HepG2 (cell line): ENCODE measurements at regions not wholly inside any gene's neighbourhood (a gene's known extent, or its start where the extent isn't known, plus 50 kb on each side); places are given as distances from the start of the nearest gene placed in this dataset.

ENCODE experiments used
- CTCF ChIP-seq: sonication (generic); formaldehyde crosslinking; IDR thresholded peaks from 2 replicates; pipeline ENCODE4 v1.5.0; 2020; ENCODE audit warnings: mild to moderate bottlenecking, missing genetic modification reagents, moderate library complexity
- FOXP4 ChIP-seq: sonication (generic); formaldehyde crosslinking; IDR thresholded peaks from 2 replicates; pipeline ENCODE4 v1.4.0; 2020; ENCODE audit warnings: missing genetic modification reagents
- NR2F1 ChIP-seq, 2 experiments: fragments of 450-650 bp in 1 of 2; formaldehyde crosslinking in 1 of 2; IDR thresholded peaks; 2 replicates each; pipeline versions ENCODE4 v1.5.0 to v1.6.1; 2016 to 2020; ENCODE audit warnings: mild to moderate bottlenecking in 1 of 2, missing compliant biosample characterization in 1 of 2, missing genetic modification reagents in 1 of 2, moderate library complexity in 1 of 2
- NR3C1 ChIP-seq: sonication (generic); formaldehyde crosslinking; IDR thresholded peaks from 2 replicates; pipeline ENCODE4 v1.4.0; 2020; ENCODE audit warnings: missing genetic modification reagents
- PBX2 ChIP-seq: IDR thresholded peaks from 2 replicates; pipeline ENCODE4 v1.6.1; 2016; ENCODE audit warnings: control low read depth
- ZBTB21 ChIP-seq: sonication (generic); formaldehyde crosslinking; IDR thresholded peaks from 2 replicates; pipeline ENCODE4 v1.4.0; 2020; ENCODE audit warnings: missing genetic modification reagents
- ZNF274 ChIP-seq: sonication (generic); formaldehyde crosslinking; IDR thresholded peaks from 2 replicates; pipeline ENCODE4 v1.5.1; 2020; ENCODE audit warnings: mild to moderate bottlenecking, missing genetic modification reagents
- ZNF703 ChIP-seq: sonication (generic); formaldehyde crosslinking; IDR thresholded peaks from 2 replicates; pipeline ENCODE4 v1.5.1; 2020; ENCODE audit warnings: missing genetic modification reagents, mild to moderate bottlenecking, moderate library complexity, borderline replicate concordance

GRCh38 chr2:74072565-74072964, 75.1 kb downstream of the BOLA3 start:
- TF ChIP-seq NR3C1 (CRISPR knock-in tag) (no peak), CTCF (CRISPR knock-in tag) (no peak), NR2F1 (CRISPR knock-in tag; IDR thresholded peaks at IDR 0.05) (no peak), ZNF274 (CRISPR knock-in tag) (no peak), ZNF703 (no peak), PBX2 (CRISPR knock-in tag) (no peak), FOXP4 (CRISPR knock-in tag) (no peak), ZBTB21 (CRISPR knock-in tag) (no peak)
